ENCODE measurements at regions not wholly inside any gene's neighbourhood (a gene's known extent, or its start where the extent isn't known, plus 50 kb on each side); places are given as distances from the start of the nearest gene placed in this dataset.

DNA sequence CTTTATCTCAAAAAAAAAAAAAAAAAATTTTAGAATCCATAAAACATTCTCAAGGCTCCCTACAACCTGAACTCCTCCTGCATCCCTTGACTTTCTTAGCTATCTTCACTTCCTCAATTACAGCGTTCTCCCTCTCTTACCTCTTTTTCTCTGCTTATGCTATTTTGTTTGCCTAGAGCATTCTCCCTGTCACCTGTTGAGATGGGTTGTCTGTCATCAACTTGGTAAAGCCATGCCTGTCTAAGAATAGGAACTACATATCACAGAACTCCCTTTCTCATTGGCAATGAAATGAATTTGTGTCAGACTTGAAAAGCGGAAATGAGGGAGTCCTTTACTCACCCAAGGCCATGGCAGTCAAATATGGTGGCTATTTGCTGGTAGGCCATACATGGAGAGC is 129.6 kb upstream of the CACHD1 start:
- TF ChIP-seq CREB1 (IDR thresholded peaks at IDR 0.05; ENCODE audit: low read depth) (no peak), YY1 (IDR thresholded peaks at IDR 0.05; ENCODE audit: low read depth) (no peak)
- TF ChIP-seq, protein P1, sequence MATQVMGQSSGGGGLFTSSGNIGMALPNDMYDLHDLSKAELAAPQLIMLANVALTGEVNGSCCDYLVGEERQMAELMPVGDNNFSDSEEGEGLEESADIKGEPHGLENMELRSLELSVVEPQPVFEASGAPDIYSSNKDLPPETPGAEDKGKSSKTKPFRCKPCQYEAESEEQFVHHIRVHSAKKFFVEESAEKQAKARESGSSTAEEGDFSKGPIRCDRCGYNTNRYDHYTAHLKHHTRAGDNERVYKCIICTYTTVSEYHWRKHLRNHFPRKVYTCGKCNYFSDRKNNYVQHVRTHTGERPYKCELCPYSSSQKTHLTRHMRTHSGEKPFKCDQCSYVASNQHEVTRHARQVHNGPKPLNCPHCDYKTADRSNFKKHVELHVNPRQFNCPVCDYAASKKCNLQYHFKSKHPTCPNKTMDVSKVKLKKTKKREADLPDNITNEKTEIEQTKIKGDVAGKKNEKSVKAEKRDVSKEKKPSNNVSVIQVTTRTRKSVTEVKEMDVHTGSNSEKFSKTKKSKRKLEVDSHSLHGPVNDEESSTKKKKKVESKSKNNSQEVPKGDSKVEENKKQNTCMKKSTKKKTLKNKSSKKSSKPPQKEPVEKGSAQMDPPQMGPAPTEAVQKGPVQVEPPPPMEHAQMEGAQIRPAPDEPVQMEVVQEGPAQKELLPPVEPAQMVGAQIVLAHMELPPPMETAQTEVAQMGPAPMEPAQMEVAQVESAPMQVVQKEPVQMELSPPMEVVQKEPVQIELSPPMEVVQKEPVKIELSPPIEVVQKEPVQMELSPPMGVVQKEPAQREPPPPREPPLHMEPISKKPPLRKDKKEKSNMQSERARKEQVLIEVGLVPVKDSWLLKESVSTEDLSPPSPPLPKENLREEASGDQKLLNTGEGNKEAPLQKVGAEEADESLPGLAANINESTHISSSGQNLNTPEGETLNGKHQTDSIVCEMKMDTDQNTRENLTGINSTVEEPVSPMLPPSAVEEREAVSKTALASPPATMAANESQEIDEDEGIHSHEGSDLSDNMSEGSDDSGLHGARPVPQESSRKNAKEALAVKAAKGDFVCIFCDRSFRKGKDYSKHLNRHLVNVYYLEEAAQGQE (IDR thresholded peaks at IDR 0.05; ENCODE audit: low read depth), result no peak
- TF ChIP-seq, protein P2, sequence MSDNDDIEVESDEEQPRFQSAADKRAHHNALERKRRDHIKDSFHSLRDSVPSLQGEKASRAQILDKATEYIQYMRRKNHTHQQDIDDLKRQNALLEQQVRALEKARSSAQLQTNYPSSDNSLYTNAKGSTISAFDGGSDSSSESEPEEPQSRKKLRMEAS (IDR thresholded peaks at IDR 0.05), result no peak
